Thyroid gland (tissue), 4 donors: ENCODE measurements at regions not wholly inside any gene's neighbourhood (a gene's known extent, or its start where the extent isn't known, plus 50 kb on each side); places are given as distances from the start of the nearest gene placed in this dataset.

ENCODE experiments used
- DNase-seq, 2 donors: peaks; one replicate each; pipeline ENCODE4 v3.0.0-alpha.2; 2019
- H3K27ac ChIP-seq, 3 donors: fragments of 200-600 bp; sonication (generic); 1 replicate in 2 of 3; 2 replicates in 1 of 3; pipeline ENCODE4 v1.5.1; 2016 to 2019; ENCODE audit warnings: mild to moderate bottlenecking in 1 of 3, moderate library complexity in 1 of 3
- H3K27me3 ChIP-seq: fragments of 200-600 bp; sonication (generic); one replicate; pipeline ENCODE4 v1.5.1; 2019
- H3K36me3 ChIP-seq, 2 donors: fragments of 200-600 bp; sonication (generic); one replicate each; pipeline ENCODE4 v1.5.1; 2016 to 2019
- H3K4me1 ChIP-seq, 2 donors: fragments of 200-600 bp; sonication (generic); one replicate each; pipeline ENCODE4 v1.5.1; 2017 to 2019
- H3K4me3 ChIP-seq, 3 donors: fragments of 200-600 bp; sonication (generic); replicated peaks in 1 of 3; 1 replicate in 2 of 3; 2 replicates in 1 of 3; pipeline ENCODE4 v1.5.1; 2016; ENCODE audit warnings: mild to moderate bottlenecking in 1 of 3
- H3K9me3 ChIP-seq: fragments of 200-600 bp; sonication (generic); one replicate; pipeline ENCODE4 v1.5.1; 2017
- CTCF ChIP-seq, 6 experiments: fragments of 200-600 bp in 3 of 6; fragments of 450-650 bp in 3 of 6; sonication (generic) in 3 of 6; IDR thresholded peaks; one replicate each; pipeline ENCODE4 v1.5.1; 2016 to 2019; ENCODE audit warnings: antibody characterized with exemption in 6 of 6, mild to moderate bottlenecking in 2 of 6, inconsistent platforms in 1 of 6, moderate library complexity in 1 of 6
- POLR2A ChIP-seq, 2 donors: fragments of 450-650 bp; IDR thresholded peaks; one replicate each; pipeline ENCODE4 v1.6.1; 2017; ENCODE audit warnings: antibody characterized with exemption in 2 of 2, mild to moderate bottlenecking in 2 of 2, moderate library complexity in 1 of 2
- WGBS, 2 donors: methylation state at CpG; one replicate each; pipeline ENCODE4 v1.1.5; 2017; 5-methylcytosine and 5-hydroxymethylcytosine counted together
- intact Hi-C: fragments of 100-400 bp; cut with DNase I; formaldehyde crosslinking; loops from one replicate; pipeline ENCODE4 v1.15.1; 2023

GRCh38 chr3:72453706-72454105, 394.5 kb downstream of the SHQ1 start:
- Histone ChIP-seq H3K27me3 (no peaks in the 10 kb centered on the region), H3K27ac (no peak overlapping the region), H3K4me1 (no peaks in the 10 kb centered on the region), H3K9me3 (no peaks in the 10 kb centered on the region), H3K36me3 (no peaks in the 10 kb centered on the region), H3K4me3 (no peak overlapping the region)
- WGBS, 2 donors = 87 to 92% methylated on average over 2 of the region's 2 CpGs
- intact Hi-C loops = no loop called here
- DNase-seq = no peak
- TF ChIP-seq POLR2A (IDR thresholded peaks at IDR 0.05) = no peak
- TF ChIP-seq CTCF (IDR thresholded peaks at IDR 0.05) = no peak

- H3K27ac ChIP-seq = no peak overlapping the region
- no peak for TF ChIP-seq CTCF (IDR thresholded peaks at IDR 0.05)
- TF ChIP-seq POLR2A (IDR thresholded peaks at IDR 0.05) = no peak
- H3K27me3 ChIP-seq = no peaks in the 10 kb centered on the region
- H3K9me3 ChIP-seq = no peaks in the 10 kb centered on the region
- intact Hi-C loops = no loop called here
- 81 to 85% methylated on average over 5 of the region's 5 CpGs for WGBS, 2 donors
- no peak for DNase-seq
- no peaks in the 10 kb centered on the region for H3K4me1 ChIP-seq
- no peak overlapping the region for H3K4me3 ChIP-seq
- H3K36me3 ChIP-seq = no peaks in the 10 kb centered on the region
These were observed 395.5 kb downstream of the SHQ1 start for GRCh38 chr3:72452745-72453144.

GRCh38 chr3:72451841-72452240, 396.4 kb downstream of the SHQ1 start:
- H3K4me1 ChIP-seq = no peaks in the 10 kb centered on the region
- WGBS, 2 donors = 76 to 79% methylated on average over 3 of the region's 3 CpGs
- H3K27ac ChIP-seq = no peak overlapping the region
- no peaks in the 10 kb centered on the region for H3K9me3 ChIP-seq
- intact Hi-C loops = no loop called here
- H3K4me3 ChIP-seq = no peak overlapping the region
- no peaks in the 10 kb centered on the region for H3K27me3 ChIP-seq
- no peaks in the 10 kb centered on the region for H3K36me3 ChIP-seq
- TF ChIP-seq POLR2A (IDR thresholded peaks at IDR 0.05) (no peak), CTCF (IDR thresholded peaks at IDR 0.05) (no peak)
- DNase-seq = no peak

- peaks cover 12 to 15% of the 10 kb centered on the region in 2 donors for H3K4me1 ChIP-seq
- no peaks in the 10 kb centered on the region for H3K36me3 ChIP-seq
- no peaks in the 10 kb centered on the region for H3K9me3 ChIP-seq
- TF ChIP-seq POLR2A (IDR thresholded peaks at IDR 0.05) (no peak), CTCF (IDR thresholded peaks at IDR 0.05) (no peak)
- no peaks in the 10 kb centered on the region for H3K27me3 ChIP-seq
- no peak for DNase-seq
- intact Hi-C loops = no loop called here
- H3K4me3 ChIP-seq = no peak overlapping the region
- H3K27ac ChIP-seq = no peak overlapping the region
- 71 to 76% methylated on average over 3 of the region's 3 CpGs for WGBS, 2 donors
These were observed 398.7 kb downstream of the SHQ1 start for GRCh38 chr3:72449551-72449950.

- no peak overlapping the region for H3K27ac ChIP-seq
- TF ChIP-seq CTCF (IDR thresholded peaks at IDR 0.05) = no peak
- TF ChIP-seq POLR2A (IDR thresholded peaks at IDR 0.05) = no peak
- H3K36me3 ChIP-seq = no peaks in the 10 kb centered on the region
- 92 to 93% methylated on average over 3 of the region's 3 CpGs for WGBS, 2 donors
- no peak overlapping the region for H3K4me3 ChIP-seq
- no peaks in the 10 kb centered on the region for H3K27me3 ChIP-seq
- DNase-seq = no peak
- intact Hi-C loops = no loop called here
- peaks cover 12 to 20% of the 10 kb centered on the region in 2 donors for H3K4me1 ChIP-seq
- H3K9me3 ChIP-seq = no peaks in the 10 kb centered on the region
These were observed 399.4 kb downstream of the SHQ1 start for GRCh38 chr3:72448858-72449257.
